ENCODE measurements at regions not wholly inside any gene's neighbourhood (a gene's known extent, or its start where the extent isn't known, plus 50 kb on each side); places are given as distances from the start of the nearest gene placed in this dataset.
"Not testable (repeated sequence)": the region's sequence is repeated elsewhere in the genome, so short reads cannot be mapped to it uniquely, and the experiment has no call there.

GRCh38 chr10:76657337-76658012 is 980.1 kb downstream of the KCNMA1 start:
- no peak for DNase-seq

DNA sequence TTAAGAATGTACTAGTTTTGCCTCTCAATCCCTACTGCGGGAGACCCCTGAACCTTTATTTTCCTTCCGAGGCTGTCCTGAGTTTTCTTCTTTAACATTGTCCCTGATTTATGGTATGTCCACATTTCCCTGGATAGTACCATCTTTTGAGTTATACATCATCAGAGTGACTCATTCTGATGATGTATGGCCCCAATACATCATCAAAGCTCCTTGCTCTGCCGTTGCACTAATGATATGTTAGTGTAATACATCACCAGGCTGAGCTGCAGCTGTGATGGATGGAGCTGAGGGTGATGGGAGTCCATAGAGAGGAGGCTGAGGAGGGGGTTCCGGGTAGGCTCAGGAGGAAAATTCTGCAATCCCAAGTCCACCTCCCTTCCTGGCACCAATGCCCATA is 986.5 kb downstream of the KCNMA1 start:
- no peak for DNase-seq

- DNase-seq, result no peak
These were observed 987.9 kb downstream of the KCNMA1 start for GRCh38 chr10:76649723-76650127.

GRCh38 chr10:76649254-76649653 is 988.4 kb downstream of the KCNMA1 start:
- no peak for DNase-seq

- no peak for DNase-seq
These were observed 990.3 kb downstream of the KCNMA1 start for GRCh38 chr10:76647301-76647700.

- DNase-seq, result no peak
These were observed 992.3 kb downstream of the KCNMA1 start for GRCh38 chr10:76645341-76645740.

- no peak for DNase-seq
These were observed 993.1 kb downstream of the KCNMA1 start for GRCh38 chr10:76644476-76644875.

- no peak for DNase-seq
These were observed 994.1 kb downstream of the KCNMA1 start for GRCh38 chr10:76643511-76643911.

DNA sequence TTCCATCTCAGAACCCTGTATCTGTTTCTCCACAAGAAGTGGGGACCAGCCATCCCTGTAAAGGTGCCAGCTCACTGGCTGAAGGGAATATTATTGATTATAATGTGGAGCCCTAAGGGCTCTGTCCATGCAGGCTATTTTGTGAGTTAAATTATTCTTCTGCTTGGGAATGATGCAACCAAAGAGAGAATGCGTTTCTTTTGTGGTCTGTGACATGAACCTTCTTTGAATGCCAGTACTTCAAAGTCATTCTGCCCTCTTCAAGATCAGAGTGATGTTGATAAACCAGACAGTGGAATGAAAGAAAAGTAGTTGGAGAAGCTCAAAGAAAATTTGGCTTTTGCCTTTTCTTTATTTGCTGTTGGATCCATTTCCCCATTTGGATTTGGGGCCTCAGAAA is 995.2 kb downstream of the KCNMA1 start:
- no peak for DNase-seq

GRCh38 chr10:76641215-76641614 is 996.4 kb downstream of the KCNMA1 start:
- no peak for DNase-seq

GRCh38 chr10:76640806-76641205 is 996.8 kb downstream of the KCNMA1 start:
- DNase-seq, result no peak

GRCh38 chr10:76632767-76633051 is 1004.9 kb downstream of the KCNMA1 start:
- DNase-seq, result peak; percentile 10 to 28

- DNase-seq, result no peak
These were observed 1005.5 kb downstream of the KCNMA1 start for GRCh38 chr10:76631884-76632766.

DNA sequence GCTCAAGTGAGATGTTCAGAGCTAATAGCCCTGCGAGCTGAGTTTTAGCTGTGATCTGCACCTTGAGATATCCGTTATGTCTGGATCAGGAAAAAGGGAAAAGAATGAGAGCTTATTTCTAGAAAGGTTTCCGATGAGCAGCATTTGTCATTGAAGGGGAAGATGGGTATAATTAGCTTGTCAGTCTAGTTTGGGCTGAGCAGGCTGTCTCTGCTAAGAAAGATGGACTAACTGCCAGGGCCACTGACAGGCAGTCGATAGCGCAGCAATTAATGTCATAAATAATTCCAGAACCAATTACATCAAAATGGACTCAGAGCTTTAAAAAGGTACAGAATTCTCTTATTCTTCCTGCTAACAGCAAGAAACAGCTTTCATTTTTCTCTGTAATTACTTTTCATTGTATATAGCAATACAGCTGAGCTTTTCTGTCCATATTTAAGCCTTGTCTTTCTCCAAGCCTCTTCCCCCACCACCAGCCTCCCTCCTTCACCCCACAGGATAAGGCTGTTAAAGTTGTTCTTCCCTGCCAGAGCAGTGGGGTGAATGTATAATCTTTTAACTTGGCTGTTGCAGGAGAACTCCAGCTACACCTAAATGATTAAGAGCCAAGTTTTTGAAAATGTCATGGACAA is 1006.5 kb downstream of the KCNMA1 start:
- no peak for DNase-seq

DNA sequence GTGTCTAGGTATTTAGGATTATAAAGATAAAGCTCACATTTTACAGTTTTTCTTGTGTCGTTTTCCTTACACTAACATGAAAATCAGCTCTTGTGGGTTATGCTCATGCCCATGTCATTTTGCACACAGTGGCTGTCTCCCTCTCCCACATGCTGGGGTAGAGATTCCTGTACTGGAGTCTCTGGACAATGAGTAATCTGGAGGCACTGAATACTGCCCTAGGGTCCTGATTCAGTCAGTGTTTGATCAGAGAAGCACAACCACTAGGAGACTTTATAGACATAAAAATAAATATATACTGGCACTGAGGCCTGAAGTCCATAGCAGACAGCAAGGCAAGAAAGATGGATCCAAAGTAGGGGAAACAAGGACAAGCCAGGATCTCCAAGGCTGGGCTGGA is 1008.8 kb downstream of the KCNMA1 start:
- no peak for DNase-seq

DNA sequence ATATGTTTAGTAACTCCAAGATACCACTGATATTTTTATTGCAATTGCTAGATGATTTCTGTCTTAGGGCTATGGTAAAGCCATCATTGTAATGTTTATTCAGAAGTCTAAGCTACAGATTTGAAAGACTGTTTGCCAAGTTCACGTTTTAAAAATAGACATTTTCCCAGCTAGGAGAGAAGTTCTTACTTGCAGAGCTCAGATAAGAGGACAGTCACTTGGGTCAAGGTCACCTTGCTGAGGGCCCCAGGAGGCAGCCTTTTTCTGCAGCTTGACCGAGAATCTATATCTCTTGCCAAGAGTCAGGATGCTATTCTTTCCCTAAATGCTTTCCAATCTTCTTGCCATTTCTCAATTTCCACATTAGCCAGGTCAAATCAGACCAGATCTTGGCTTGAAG is 1011.2 kb downstream of the KCNMA1 start:
- DNase-seq, result no peak

GRCh38 chr10:76624470-76624869 is 1013.1 kb downstream of the KCNMA1 start:
- DNase-seq, result peak; percentile 16 to 28

DNA sequence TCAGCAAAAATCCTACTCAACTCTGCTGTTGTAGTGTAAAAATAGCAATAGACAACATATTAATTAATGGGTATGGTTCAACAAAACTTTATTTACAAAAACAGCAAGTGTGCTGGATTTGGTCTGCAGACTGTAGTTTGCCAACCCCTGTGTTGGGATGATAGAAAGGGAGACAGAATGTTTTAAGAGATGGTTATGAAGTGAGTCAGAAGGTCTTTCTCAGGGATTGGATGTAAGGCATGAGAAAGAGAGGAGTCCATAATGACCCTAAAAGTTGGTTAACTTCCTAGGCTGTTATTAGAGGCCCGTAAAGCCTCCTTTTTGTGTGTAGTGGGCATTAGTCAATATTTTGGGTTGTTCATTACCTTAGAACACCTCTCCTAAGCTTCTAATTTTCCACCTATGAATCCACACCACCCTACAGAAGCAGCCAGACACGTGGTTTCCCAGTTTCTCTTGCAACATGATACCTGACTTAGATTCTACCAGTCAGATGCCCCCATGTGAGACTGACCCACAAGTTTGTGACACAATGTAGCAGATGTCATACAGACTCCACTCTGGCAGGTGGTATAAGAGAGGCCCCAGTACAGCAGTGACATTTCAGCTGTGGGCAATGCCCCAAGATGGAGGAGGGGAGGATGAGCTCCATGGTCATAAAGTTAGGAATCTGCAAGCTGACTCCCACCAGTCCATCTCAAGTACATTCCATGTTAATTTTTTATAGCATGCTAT is 1015.6 kb downstream of the KCNMA1 start:
- DNase-seq, result no peak

GRCh38 chr10:76618641-76619040 is 1019.0 kb downstream of the KCNMA1 start:
- DNase-seq, result no peak

DNA sequence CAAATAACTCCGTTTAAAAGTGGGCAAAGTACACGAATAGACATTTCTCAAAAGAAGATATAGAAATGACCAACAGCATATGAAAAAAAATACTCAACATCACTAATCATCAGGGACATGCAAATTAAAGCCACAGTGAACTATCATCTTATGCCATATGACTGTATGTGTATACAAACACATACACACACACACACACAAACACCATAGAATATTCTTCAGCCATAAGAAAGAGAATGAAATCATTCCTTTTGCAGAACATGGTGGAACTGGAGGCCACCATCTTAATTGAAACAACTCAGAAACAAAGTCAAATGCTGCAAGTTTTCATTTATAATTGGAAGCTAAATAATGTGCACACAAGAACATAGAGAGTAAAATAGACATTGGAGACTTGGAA is 1019.4 kb downstream of the KCNMA1 start:
- peak; percentile 26 to 27 for DNase-seq

- DNase-seq, result not testable (repeated sequence)
These were observed 1020.9 kb downstream of the KCNMA1 start for GRCh38 chr10:76616666-76617065.

DNA sequence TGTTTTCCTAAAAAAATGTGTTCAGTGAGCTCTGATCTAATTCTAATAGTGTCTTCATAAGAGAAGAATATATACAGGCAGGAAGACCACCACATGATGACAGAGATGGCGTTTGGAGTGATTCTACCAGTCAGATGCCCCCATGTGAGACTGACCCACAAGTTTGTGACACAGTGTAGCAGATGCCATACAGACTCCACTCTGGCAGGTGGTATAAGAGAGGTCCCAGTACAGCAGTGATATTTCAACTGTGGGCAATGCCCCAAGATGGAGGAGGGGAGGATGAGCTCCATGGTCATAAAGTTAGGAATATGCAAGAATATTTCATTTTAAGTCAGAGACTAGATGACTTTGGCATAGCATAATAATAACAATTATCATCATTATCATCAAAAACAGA is 1022.6 kb downstream of the KCNMA1 start:
- DNase-seq, result no peak
